ENCODE measurements at regions not wholly inside any gene's neighbourhood (a gene's known extent, or its start where the extent isn't known, plus 50 kb on each side); places are given as distances from the start of the nearest gene placed in this dataset.

DNA sequence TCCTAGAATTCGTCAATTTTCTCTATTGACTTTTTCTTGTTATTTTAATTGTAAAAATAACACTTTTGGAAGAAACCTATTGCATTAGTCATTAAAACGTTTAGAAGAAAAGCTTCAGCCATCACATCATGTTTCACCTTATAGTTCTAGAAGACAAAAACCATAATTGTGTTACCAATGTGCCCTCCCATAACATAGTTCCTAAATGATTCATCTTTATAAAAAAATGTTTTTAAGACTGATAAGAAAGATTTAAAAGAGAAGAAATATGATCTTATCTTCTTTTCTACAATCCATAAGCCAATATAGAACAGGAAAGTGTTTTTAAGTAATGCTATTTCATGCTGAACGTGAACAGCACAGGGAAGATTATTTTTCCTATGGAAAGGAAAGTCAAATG is 316.6 kb upstream of the NDST4 start:
- no peak overlapping the region for H3K27ac ChIP-seq (ENCODE audit: low read depth in 1 of 2, low read length in 2 of 2)
- no peaks in the 10 kb centered on the region for H3K36me3 ChIP-seq (replicated peaks in 1 of 2; ENCODE audit: control insufficient read depth in 1 of 2, insufficient read depth in 2 of 2, low read length in 2 of 2)
- TF ChIP-seq, protein P1, sequence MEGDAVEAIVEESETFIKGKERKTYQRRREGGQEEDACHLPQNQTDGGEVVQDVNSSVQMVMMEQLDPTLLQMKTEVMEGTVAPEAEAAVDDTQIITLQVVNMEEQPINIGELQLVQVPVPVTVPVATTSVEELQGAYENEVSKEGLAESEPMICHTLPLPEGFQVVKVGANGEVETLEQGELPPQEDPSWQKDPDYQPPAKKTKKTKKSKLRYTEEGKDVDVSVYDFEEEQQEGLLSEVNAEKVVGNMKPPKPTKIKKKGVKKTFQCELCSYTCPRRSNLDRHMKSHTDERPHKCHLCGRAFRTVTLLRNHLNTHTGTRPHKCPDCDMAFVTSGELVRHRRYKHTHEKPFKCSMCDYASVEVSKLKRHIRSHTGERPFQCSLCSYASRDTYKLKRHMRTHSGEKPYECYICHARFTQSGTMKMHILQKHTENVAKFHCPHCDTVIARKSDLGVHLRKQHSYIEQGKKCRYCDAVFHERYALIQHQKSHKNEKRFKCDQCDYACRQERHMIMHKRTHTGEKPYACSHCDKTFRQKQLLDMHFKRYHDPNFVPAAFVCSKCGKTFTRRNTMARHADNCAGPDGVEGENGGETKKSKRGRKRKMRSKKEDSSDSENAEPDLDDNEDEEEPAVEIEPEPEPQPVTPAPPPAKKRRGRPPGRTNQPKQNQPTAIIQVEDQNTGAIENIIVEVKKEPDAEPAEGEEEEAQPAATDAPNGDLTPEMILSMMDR (IDR thresholded peaks at IDR 0.05), result no peak
- no peak overlapping the region for H3K4me3 ChIP-seq (replicated peaks in 1 of 3; ENCODE audit: low read depth in 2 of 3, low read length in 3 of 3)
- peaks cover 0 to 2% (median 0%) of the 10 kb centered on the region in 7 donors for H3K9me3 Mint-ChIP-seq
- H3K79me2 ChIP-seq (ENCODE audit: insufficient read depth, low read length), result no peaks in the 10 kb centered on the region
- intact Hi-C loops (cut with micrococcal nuclease), result no loop called here
- H4K20me1 ChIP-seq (ENCODE audit: insufficient read depth, low read length), result no peaks in the 10 kb centered on the region
- H3K4me3 Mint-ChIP-seq, result no peak overlapping the region
- no peaks in the 10 kb centered on the region for H3K36me3 Mint-ChIP-seq
- H3K4me1 Mint-ChIP-seq, result no peaks in the 10 kb centered on the region
- H3K27ac Mint-ChIP-seq, result no peak overlapping the region
- DNase-seq, result no peak
- no peak overlapping the region for H3K4me2 ChIP-seq (replicated peaks; ENCODE audit: extremely low read depth, low read length, poor library complexity, severe bottlenecking)
- H3K27me3 ChIP-seq (ENCODE audit: control insufficient read depth in 2 of 2, insufficient read depth in 2 of 2, low read length in 2 of 2), result no peaks in the 10 kb centered on the region
- no peaks in the 10 kb centered on the region for H3K9me3 ChIP-seq (replicated peaks in 1 of 2; ENCODE audit: control insufficient read depth in 1 of 2, insufficient read depth in 1 of 2, low read length in 2 of 2)
- no peaks in the 10 kb centered on the region for H3K4me1 ChIP-seq (ENCODE audit: control insufficient read depth in 1 of 2, insufficient read depth in 2 of 2, low read length in 2 of 2)
- H3K9ac ChIP-seq (ENCODE audit: insufficient read depth, low read length, poor library complexity, severe bottlenecking), result no peak overlapping the region
- no CpG with 5 or more reads among the region's 3 CpGs for WGBS (ENCODE audit: insufficient coverage)
- H3K27me3 Mint-ChIP-seq (ENCODE audit: low read depth in 3 of 3), result peaks cover 0 to 2% (median 0%) of the 10 kb centered on the region in 3 donors
- no peak overlapping the region for H2AFZ ChIP-seq (ENCODE audit: insufficient read depth, low read depth, low read length, poor library complexity, severe bottlenecking)

GRCh38 chr4:115428455-115428854 is 315.0 kb upstream of the NDST4 start:
- H3K4me3 ChIP-seq (replicated peaks in 1 of 3; ENCODE audit: low read depth in 2 of 3, low read length in 3 of 3), result no peak overlapping the region
- H3K9ac ChIP-seq (ENCODE audit: insufficient read depth, low read length, poor library complexity, severe bottlenecking), result no peak overlapping the region
- no peaks in the 10 kb centered on the region for H3K79me2 ChIP-seq (ENCODE audit: insufficient read depth, low read length)
- H3K27ac Mint-ChIP-seq, result no peak overlapping the region
- H4K20me1 ChIP-seq (ENCODE audit: insufficient read depth, low read length), result no peaks in the 10 kb centered on the region
- H2AFZ ChIP-seq (ENCODE audit: insufficient read depth, low read depth, low read length, poor library complexity, severe bottlenecking), result no peak overlapping the region
- no peak for DNase-seq
- no peak overlapping the region for H3K4me3 Mint-ChIP-seq
- H3K9me3 ChIP-seq (replicated peaks in 1 of 2; ENCODE audit: control insufficient read depth in 1 of 2, insufficient read depth in 1 of 2, low read length in 2 of 2), result no peaks in the 10 kb centered on the region
- H3K4me2 ChIP-seq (replicated peaks; ENCODE audit: extremely low read depth, low read length, poor library complexity, severe bottlenecking), result no peak overlapping the region
- no peaks in the 10 kb centered on the region for H3K4me1 Mint-ChIP-seq
- H3K9me3 Mint-ChIP-seq, result peaks cover 0 to 2% (median 0%) of the 10 kb centered on the region in 7 donors
- H3K36me3 Mint-ChIP-seq, result no peaks in the 10 kb centered on the region
- WGBS (ENCODE audit: insufficient coverage), result 56% methylated on average over 1 of the region's 1 CpG
- TF ChIP-seq, protein P1 (IDR thresholded peaks at IDR 0.05), result no peak
- H3K27ac ChIP-seq (ENCODE audit: low read depth in 1 of 2, low read length in 2 of 2), result no peak overlapping the region
- no peaks in the 10 kb centered on the region for H3K27me3 Mint-ChIP-seq (ENCODE audit: low read depth in 3 of 3)
- H3K36me3 ChIP-seq (replicated peaks in 1 of 2; ENCODE audit: control insufficient read depth in 1 of 2, insufficient read depth in 2 of 2, low read length in 2 of 2), result no peaks in the 10 kb centered on the region
- intact Hi-C loops (cut with micrococcal nuclease), result no loop called here
- H3K27me3 ChIP-seq (ENCODE audit: control insufficient read depth in 2 of 2, insufficient read depth in 2 of 2, low read length in 2 of 2), result no peaks in the 10 kb centered on the region
- H3K4me1 ChIP-seq (ENCODE audit: control insufficient read depth in 1 of 2, insufficient read depth in 2 of 2, low read length in 2 of 2), result no peaks in the 10 kb centered on the region

All from CD14-positive monocyte (primary cell).